Loucy (cell line): ENCODE measurements at regions not wholly inside any gene's neighbourhood (a gene's known extent, or its start where the extent isn't known, plus 50 kb on each side); places are given as distances from the start of the nearest gene placed in this dataset.

Experiments
- EZH2phosphoT487 ChIP-seq: fragments of 200-600 bp; IDR thresholded peaks from 2 replicates; pipeline ENCODE4 v1.6.1; 2018; ENCODE audit warnings: antibody characterized with exemption, mild to moderate bottlenecking, moderate library complexity, borderline replicate concordance
- TF ChIP-seq, protein P1 (sequence below): fragments of 200-600 bp; sonication (generic); conservative IDR thresholded peaks from 2 replicates; pipeline ENCODE4 v1.5.1; 2014; ENCODE audit warnings: mild to moderate bottlenecking, antibody characterized with exemption, low read length

DNA sequence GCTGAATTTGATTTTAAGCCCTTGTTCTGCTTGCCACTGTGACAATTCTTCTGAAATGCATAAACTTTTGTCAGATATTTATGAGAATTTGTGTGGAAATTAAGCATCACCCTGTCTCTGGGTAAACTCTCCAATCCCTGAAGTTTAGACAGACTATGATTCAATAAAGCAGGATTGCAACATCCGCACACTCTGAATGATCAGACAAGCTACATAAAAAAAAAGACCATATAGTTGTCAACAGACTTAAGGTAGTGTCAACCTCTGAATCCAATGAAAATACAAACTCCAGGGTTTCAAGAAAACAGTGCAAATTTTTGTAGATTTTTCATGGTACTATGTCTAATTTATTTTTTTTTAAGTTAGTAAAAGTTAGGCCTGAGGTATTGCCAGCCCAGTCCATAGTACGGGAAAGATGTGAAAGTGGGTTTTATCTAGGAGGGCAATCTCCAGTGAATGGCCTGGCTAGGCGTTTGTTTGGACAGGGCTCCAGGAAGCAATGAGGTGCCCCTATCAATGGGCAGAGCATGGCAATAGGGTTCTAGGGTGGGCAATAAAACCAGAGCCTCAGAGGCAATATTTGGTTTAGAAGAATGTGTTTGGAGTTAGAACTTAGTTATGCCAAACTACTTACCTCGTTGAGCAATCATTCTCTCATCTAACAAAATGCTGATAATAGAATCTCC is 762.6 kb upstream of the SEMA6A start:
- TF ChIP-seq, protein P1, sequence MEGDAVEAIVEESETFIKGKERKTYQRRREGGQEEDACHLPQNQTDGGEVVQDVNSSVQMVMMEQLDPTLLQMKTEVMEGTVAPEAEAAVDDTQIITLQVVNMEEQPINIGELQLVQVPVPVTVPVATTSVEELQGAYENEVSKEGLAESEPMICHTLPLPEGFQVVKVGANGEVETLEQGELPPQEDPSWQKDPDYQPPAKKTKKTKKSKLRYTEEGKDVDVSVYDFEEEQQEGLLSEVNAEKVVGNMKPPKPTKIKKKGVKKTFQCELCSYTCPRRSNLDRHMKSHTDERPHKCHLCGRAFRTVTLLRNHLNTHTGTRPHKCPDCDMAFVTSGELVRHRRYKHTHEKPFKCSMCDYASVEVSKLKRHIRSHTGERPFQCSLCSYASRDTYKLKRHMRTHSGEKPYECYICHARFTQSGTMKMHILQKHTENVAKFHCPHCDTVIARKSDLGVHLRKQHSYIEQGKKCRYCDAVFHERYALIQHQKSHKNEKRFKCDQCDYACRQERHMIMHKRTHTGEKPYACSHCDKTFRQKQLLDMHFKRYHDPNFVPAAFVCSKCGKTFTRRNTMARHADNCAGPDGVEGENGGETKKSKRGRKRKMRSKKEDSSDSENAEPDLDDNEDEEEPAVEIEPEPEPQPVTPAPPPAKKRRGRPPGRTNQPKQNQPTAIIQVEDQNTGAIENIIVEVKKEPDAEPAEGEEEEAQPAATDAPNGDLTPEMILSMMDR = no peak
- no peak for TF ChIP-seq EZH2phosphoT487
